Heart right ventricle (tissue), 16 donors: ENCODE measurements at regions not wholly inside any gene's neighbourhood (a gene's known extent, or its start where the extent isn't known, plus 50 kb on each side); places are given as distances from the start of the nearest gene placed in this dataset.

Experiments
- ATAC-seq, 8 donors: fragments of 200-7000 bp; cut with Tn5 transposase; one replicate each; pipeline ENCODE4 v1.9.1; 2020; ENCODE audit warnings: mild to moderate bottlenecking in 8 of 8, moderate library complexity in 8 of 8, moderate number of reproducible peaks in 1 of 8
- DNase-seq, 2 donors: peaks; one replicate each; pipeline ENCODE4 v3.0.0-alpha.2; 2020
- H3K27ac ChIP-seq, 10 donors: fragments of 200-600 bp; sonication (generic) in 2 of 10; one replicate each; pipeline versions ENCODE4 v1.5.0 to v1.8.0; 2020 to 2022; ENCODE audit warnings: mild to moderate bottlenecking in 3 of 10
- H3K27me3 ChIP-seq, 7 donors: fragments of 200-600 bp; one replicate each; pipeline ENCODE4 v1.8.0; 2021 to 2022; ENCODE audit warnings: mild to moderate bottlenecking in 2 of 7
- H3K36me3 ChIP-seq, 9 donors: fragments of 200-600 bp; sonication (generic) in 1 of 9; one replicate each; pipeline versions ENCODE4 v1.5.0 to v1.8.0; 2020 to 2022; ENCODE audit warnings: mild to moderate bottlenecking in 2 of 9
- H3K4me1 ChIP-seq, 9 donors: fragments of 200-600 bp; sonication (generic) in 1 of 9; one replicate each; pipeline versions ENCODE4 v1.5.0 to v1.8.0; 2020 to 2022; ENCODE audit warnings: mild to moderate bottlenecking in 4 of 9
- H3K4me3 ChIP-seq, 10 donors: fragments of 200-600 bp; sonication (generic) in 2 of 10; one replicate each; pipeline versions ENCODE4 v1.5.0 to v1.8.0; 2020 to 2022; ENCODE audit warnings: mild to moderate bottlenecking in 7 of 10, moderate library complexity in 2 of 10
- H3K9me3 ChIP-seq, 11 donors: fragments of 200-600 bp in 10 of 11; sonication (generic) in 2 of 11; one replicate each; pipeline versions ENCODE4 v1.5.0 to v1.8.0; 2013 to 2022; ENCODE audit warnings: mild to moderate bottlenecking in 2 of 11, control low read depth in 1 of 11, moderate library complexity in 1 of 11
- CTCF ChIP-seq, 9 donors: fragments of 200-600 bp; sonication (generic) in 2 of 9; IDR thresholded peaks; one replicate each; pipeline versions ENCODE4 v1.5.0 to v1.8.0; 2021 to 2022; ENCODE audit warnings: antibody characterized with exemption in 9 of 9, mild to moderate bottlenecking in 5 of 9, moderate library complexity in 1 of 9
- WGBS, 2 donors: extraction: QIAGEN DNeasy Blood & Tissue Kit; methylation state at CpG; one replicate each; pipeline ENCODE4 v1.1.7; 2013; ENCODE audit warnings: inconsistent platforms in 1 of 2; 5-methylcytosine and 5-hydroxymethylcytosine counted together
- intact Hi-C, 10 donors: fragments of 100-400 bp; cut with DNase I; formaldehyde crosslinking; loops; one replicate each; pipeline versions ENCODE4 v1.11.1 to v1.14.2; 2022
- donor health status: Arrhythmogenic right ventricular cardiomyopathy.
- donor health status: ischemic (EF 13 %, LVEDD 7.1; RV severe dilation, severe dysfunction).
- donor health status: healthy with polysubstance abuse.
- donor health status: DM: no; HTN: yes; CAD: no.
- donor health status: DM: no; HTN: no; CAD: no.
- donor health status: ischemic (EF 25% LVEDD 6.9; RV normal size, moderate dysfunction).
- donor health status: ischemic (EF 25% LVEDD 5.7; RV mildly dilated, moderate dysfunction).
- donor health status: healthy.
- donor health status: DM: yes; HTN: yes; CAD: no.
- donor health status: Ischemic cardiomyopathy.
- donor health status: ischemic (EF 35%, LVEDD 5.7; RV mildly dilated, moderate dysfunction).
- donor health status: nonischemic (EF 11% LVEDD 7.7; RV severe dilation, severe dysfunction).
- donor health status: DM: yes; HTN: yes; CAD: no.
- donor health status: PGD.
- donor health status: ischemic (EF 29% LVEDD 5.4; RV normal size, mild dysfunction).
- donor health status: nonischemic (EF 23%, LVEDD 6.1; RV moderate dilation, normal function).

- Histone ChIP-seq H3K4me1 (peaks cover 0 to 4% (median 0%) of the 10 kb centered on the region in 9 donors), H3K27ac (no peak overlapping the region), H3K4me3 (no peak overlapping the region), H3K27me3 (no peaks in the 10 kb centered on the region), H3K9me3 (no peaks in the 10 kb centered on the region), H3K36me3 (no peaks in the 10 kb centered on the region)
- WGBS, 2 donors, result 59 to 77% methylated on average over 2 of the region's 2 CpGs
- no peak for TF ChIP-seq CTCF (IDR thresholded peaks at IDR 0.05)
- ATAC-seq (no peak), DNase-seq (no peak)
- intact Hi-C loops, result no loop called here
Observed at GRCh38 chr10:57673446-57673960, 594.2 kb downstream of the IPMK start.

- no peak overlapping the region for H3K4me3 ChIP-seq
- H3K27ac ChIP-seq, result no peak overlapping the region
- WGBS, 2 donors, result 56 to 63% methylated on average over 3 of the region's 3 CpGs
- H3K4me1 ChIP-seq, result no peaks in the 10 kb centered on the region
- intact Hi-C loops, result no loop called here
- no peak for TF ChIP-seq CTCF (IDR thresholded peaks at IDR 0.05)
- ATAC-seq (no peak), DNase-seq (no peak)
- H3K27me3 ChIP-seq, result no peaks in the 10 kb centered on the region
- no peaks in the 10 kb centered on the region for H3K36me3 ChIP-seq
- H3K9me3 ChIP-seq, result peaks cover 0 to 3% (median 0%) of the 10 kb centered on the region in 11 donors
Observed at GRCh38 chr10:57664815-57665214, 602.9 kb downstream of the IPMK start.

- intact Hi-C loops, result no loop called here
- H3K27ac ChIP-seq, result no peak overlapping the region
- H3K27me3 ChIP-seq, result no peaks in the 10 kb centered on the region
- H3K36me3 ChIP-seq, result no peaks in the 10 kb centered on the region
- no peak overlapping the region for H3K4me3 ChIP-seq
- no peak for DNase-seq
- TF ChIP-seq CTCF (IDR thresholded peaks at IDR 0.05), result no peak
- 66 to 70% methylated on average over 2 of the region's 2 CpGs for WGBS, 2 donors
- ATAC-seq, result no peak
- H3K4me1 ChIP-seq, result no peaks in the 10 kb centered on the region
- peaks cover 0 to 3% (median 0%) of the 10 kb centered on the region in 11 donors for H3K9me3 ChIP-seq
Observed at GRCh38 chr10:57663401-57663800, 604.3 kb downstream of the IPMK start.

- Histone ChIP-seq H3K27me3 (no peaks in the 10 kb centered on the region), H3K4me1 (no peaks in the 10 kb centered on the region), H3K9me3 (peaks cover 0 to 3% (median 0%) of the 10 kb centered on the region in 11 donors), H3K27ac (no peak overlapping the region), H3K36me3 (no peaks in the 10 kb centered on the region), H3K4me3 (no peak overlapping the region)
- ATAC-seq (no peak), DNase-seq (no peak)
- intact Hi-C loops, result no loop called here
- WGBS, 2 donors, result 78 to 83% methylated on average over 4 of the region's 4 CpGs
- no peak for TF ChIP-seq CTCF (IDR thresholded peaks at IDR 0.05)
Observed at GRCh38 chr10:57661206-57661605, 606.5 kb downstream of the IPMK start.
